ENCODE measurements at regions not wholly inside any gene's neighbourhood (a gene's known extent, or its start where the extent isn't known, plus 50 kb on each side); places are given as distances from the start of the nearest gene placed in this dataset.

GRCh38 chr17:54235571-54235970 is 412.8 kb downstream of the KIF2B start:
- no peak overlapping the region for H3K27ac ChIP-seq
- H3K36me3 ChIP-seq: no peaks in the 10 kb centered on the region
- no peaks in the 10 kb centered on the region for H3K9me3 ChIP-seq
- no peak for TF ChIP-seq CTCF (IDR thresholded peaks at IDR 0.05)
- TF ChIP-seq POLR2A (IDR thresholded peaks at IDR 0.05): no peak
- TF ChIP-seq POLR2AphosphoS5 (IDR thresholded peaks at IDR 0.05): no peak
- no peak overlapping the region for H3K4me3 ChIP-seq
- H3K4me1 ChIP-seq: no peaks in the 10 kb centered on the region
- intact Hi-C loops (cut with DNase I; ENCODE audit: low total_unique reads): no loop called here
- no peaks in the 10 kb centered on the region for H3K27me3 ChIP-seq
- DNase-seq (ENCODE audit: low spot score in 2 of 2): no peak

GRCh38 chr17:54237911-54238515 is 415.3 kb downstream of the KIF2B start:
- Histone ChIP-seq H3K9me3 (no peaks in the 10 kb centered on the region), H3K4me3 (no peak overlapping the region), H3K4me1 (no peaks in the 10 kb centered on the region), H3K36me3 (no peaks in the 10 kb centered on the region), H3K27ac (no peak overlapping the region), H3K27me3 (no peaks in the 10 kb centered on the region)
- no peak for TF ChIP-seq POLR2AphosphoS5 (IDR thresholded peaks at IDR 0.05)
- TF ChIP-seq POLR2A (IDR thresholded peaks at IDR 0.05): no peak
- no peak for TF ChIP-seq CTCF (IDR thresholded peaks at IDR 0.05)
- no peak for DNase-seq (ENCODE audit: low spot score in 2 of 2)
- intact Hi-C loops (cut with DNase I; ENCODE audit: low total_unique reads): no loop called here

GRCh38 chr17:54239291-54239690 is 416.6 kb downstream of the KIF2B start:
- no peaks in the 10 kb centered on the region for H3K36me3 ChIP-seq
- intact Hi-C loops (cut with DNase I; ENCODE audit: low total_unique reads): no loop called here
- TF ChIP-seq POLR2A (IDR thresholded peaks at IDR 0.05): no peak
- TF ChIP-seq CTCF (IDR thresholded peaks at IDR 0.05): no peak
- no peak for TF ChIP-seq POLR2AphosphoS5 (IDR thresholded peaks at IDR 0.05)
- H3K27ac ChIP-seq: no peak overlapping the region
- H3K27me3 ChIP-seq: no peaks in the 10 kb centered on the region
- H3K4me3 ChIP-seq: no peak overlapping the region
- DNase-seq (ENCODE audit: low spot score in 2 of 2): no peak
- H3K4me1 ChIP-seq: no peaks in the 10 kb centered on the region
- no peaks in the 10 kb centered on the region for H3K9me3 ChIP-seq

GRCh38 chr17:54255696-54256095 is 433.0 kb downstream of the KIF2B start:
- Histone ChIP-seq H3K4me1 (no peaks in the 10 kb centered on the region), H3K27me3 (no peaks in the 10 kb centered on the region), H3K4me3 (no peak overlapping the region), H3K9me3 (no peaks in the 10 kb centered on the region), H3K27ac (no peak overlapping the region), H3K36me3 (no peaks in the 10 kb centered on the region)
- DNase-seq (ENCODE audit: low spot score in 2 of 2): no peak
- intact Hi-C loops (cut with DNase I; ENCODE audit: low total_unique reads): no loop called here
- TF ChIP-seq CTCF (IDR thresholded peaks at IDR 0.05) (no peak), POLR2AphosphoS5 (IDR thresholded peaks at IDR 0.05) (no peak), POLR2A (IDR thresholded peaks at IDR 0.05) (no peak)

- TF ChIP-seq POLR2AphosphoS5 (IDR thresholded peaks at IDR 0.05): no peak
- H3K4me1 ChIP-seq: no peaks in the 10 kb centered on the region
- H3K4me3 ChIP-seq: no peak overlapping the region
- no peaks in the 10 kb centered on the region for H3K36me3 ChIP-seq
- no peak for DNase-seq (ENCODE audit: low spot score in 2 of 2)
- intact Hi-C loops (cut with DNase I; ENCODE audit: low total_unique reads): no loop called here
- no peak overlapping the region for H3K27ac ChIP-seq
- H3K9me3 ChIP-seq: no peaks in the 10 kb centered on the region
- no peaks in the 10 kb centered on the region for H3K27me3 ChIP-seq
These were observed 433.7 kb downstream of the KIF2B start for GRCh38 chr17:54256401-54256929.
